Loucy (cell line): ENCODE measurements at regions not wholly inside any gene's neighbourhood (a gene's known extent, or its start where the extent isn't known, plus 50 kb on each side); places are given as distances from the start of the nearest gene placed in this dataset.

Source experiments
- H2AFZ ChIP-seq: fragments of 200-600 bp; sonication (generic); 2 replicates; pipeline ENCODE4 v1.6.0; 2016; ENCODE audit warnings: antibody characterized with exemption, mild to moderate bottlenecking, low read length, moderate library complexity
- H3F3A ChIP-seq: fragments of 200-600 bp; 2 replicates; pipeline ENCODE4 v1.6.0; 2016; ENCODE audit warnings: antibody characterized with exemption, low read depth, mild to moderate bottlenecking
- H3K27me3 ChIP-seq: fragments of 200-600 bp; sonication (generic); 2 replicates; pipeline ENCODE4 v1.6.1; 2014; ENCODE audit warnings: low read length, mild to moderate bottlenecking; ENCODE audit not compliant: insufficient read depth, poor library complexity, severe bottlenecking
- H3K36me3 ChIP-seq: fragments of 200-600 bp; sonication (generic); 2 replicates; pipeline ENCODE4 v1.6.1; 2016; ENCODE audit warnings: low read length; ENCODE audit not compliant: insufficient read depth
- H3K4me1 ChIP-seq: fragments of 200-600 bp; sonication (generic); 2 replicates; pipeline ENCODE4 v1.5.1; 2014; ENCODE audit warnings: low read length, mild to moderate bottlenecking; ENCODE audit not compliant: insufficient read depth, poor library complexity, severe bottlenecking
- H3K4me2 ChIP-seq: fragments of 200-600 bp; sonication (generic); 2 replicates; pipeline ENCODE4 v1.6.0; 2014; ENCODE audit warnings: antibody characterized with exemption, low read length, low read depth, mild to moderate bottlenecking; ENCODE audit not compliant: poor library complexity, severe bottlenecking
- H3K4me3 ChIP-seq: fragments of 200-600 bp; sonication (generic); 2 replicates; pipeline ENCODE4 v1.5.1; 2014; ENCODE audit warnings: low read length, mild to moderate bottlenecking, mixed read lengths; ENCODE audit not compliant: poor library complexity, severe bottlenecking
- H3K79me2 ChIP-seq: fragments of 200-600 bp; sonication (generic); 2 replicates; pipeline ENCODE4 v1.6.1; 2014; ENCODE audit warnings: low read length; ENCODE audit not compliant: insufficient read depth
- H3K9ac ChIP-seq: fragments of 200-600 bp; sonication (generic); 2 replicates; pipeline ENCODE4 v1.6.0; 2014; ENCODE audit warnings: mild to moderate bottlenecking, low read depth, low read length, moderate library complexity; ENCODE audit not compliant: poor library complexity, severe bottlenecking
- H3K9me2 ChIP-seq: fragments of 200-600 bp; sonication (generic); replicated peaks from 2 replicates; pipeline ENCODE4 v1.6.1; 2016; ENCODE audit warnings: low read depth, low read length, mixed read lengths
- H3K9me3 ChIP-seq: fragments of 200-600 bp; sonication (generic); 2 replicates; pipeline ENCODE4 v1.6.1; 2014; ENCODE audit warnings: mild to moderate bottlenecking, antibody characterized with exemption, low read length, low read depth; ENCODE audit not compliant: insufficient read depth
- H4K20me1 ChIP-seq: fragments of 200-600 bp; sonication (generic); 2 replicates; pipeline ENCODE4 v1.6.0; 2014; ENCODE audit warnings: antibody characterized with exemption, low read length, mild to moderate bottlenecking; ENCODE audit not compliant: insufficient read depth, poor library complexity, severe bottlenecking
- CTCF ChIP-seq: fragments of 200-600 bp; sonication (generic); conservative IDR thresholded peaks from 2 replicates; pipeline ENCODE4 v1.5.1; 2014; ENCODE audit warnings: mild to moderate bottlenecking, antibody characterized with exemption, low read length
- EZH2phosphoT487 ChIP-seq: fragments of 200-600 bp; IDR thresholded peaks from 2 replicates; pipeline ENCODE4 v1.6.1; 2018; ENCODE audit warnings: antibody characterized with exemption, mild to moderate bottlenecking, moderate library complexity, borderline replicate concordance

- H4K20me1 ChIP-seq = no peaks in the 10 kb centered on the region
- no peaks in the 10 kb centered on the region for H3K79me2 ChIP-seq
- H3F3A ChIP-seq = no peaks in the 10 kb centered on the region
- H3K4me2 ChIP-seq = no peak overlapping the region
- no peaks in the 10 kb centered on the region for H3K36me3 ChIP-seq
- H3K9ac ChIP-seq = no peak overlapping the region
- no peaks in the 10 kb centered on the region for H3K9me3 ChIP-seq
- H3K27me3 ChIP-seq = no peaks in the 10 kb centered on the region
- H3K4me3 ChIP-seq = no peak overlapping the region
- no peak overlapping the region for H2AFZ ChIP-seq
- TF ChIP-seq CTCF (no peak), EZH2phosphoT487 (no peak)
- no peaks in the 10 kb centered on the region for H3K9me2 ChIP-seq
- no peaks in the 10 kb centered on the region for H3K4me1 ChIP-seq
These were observed 287.2 kb downstream of the ETV1 start for GRCh38 chr7:13702251-13702650.

- Histone ChIP-seq H3K9me2 (no peaks in the 10 kb centered on the region), H3K4me3 (no peak overlapping the region), H3K9ac (no peak overlapping the region), H4K20me1 (no peaks in the 10 kb centered on the region), H3F3A (no peaks in the 10 kb centered on the region), H2AFZ (no peak overlapping the region), H3K27me3 (no peaks in the 10 kb centered on the region), H3K4me1 (no peaks in the 10 kb centered on the region), H3K36me3 (no peaks in the 10 kb centered on the region), H3K79me2 (no peaks in the 10 kb centered on the region), H3K4me2 (no peak overlapping the region), H3K9me3 (no peaks in the 10 kb centered on the region)
- TF ChIP-seq EZH2phosphoT487 (no peak), CTCF (no peak)
These were observed 280.8 kb downstream of the ETV1 start for GRCh38 chr7:13708670-13709069.

- Histone ChIP-seq H3K4me1 (no peaks in the 10 kb centered on the region), H3K79me2 (no peaks in the 10 kb centered on the region), H3F3A (no peaks in the 10 kb centered on the region), H3K9me3 (no peaks in the 10 kb centered on the region), H3K4me2 (no peak overlapping the region), H3K9me2 (no peaks in the 10 kb centered on the region), H3K27me3 (no peaks in the 10 kb centered on the region), H3K4me3 (no peak overlapping the region), H3K9ac (no peak overlapping the region), H2AFZ (no peak overlapping the region), H3K36me3 (no peaks in the 10 kb centered on the region), H4K20me1 (no peaks in the 10 kb centered on the region)
- TF ChIP-seq CTCF (no peak), EZH2phosphoT487 (no peak)
These were observed 276.4 kb downstream of the ETV1 start for GRCh38 chr7:13713092-13713491.
